IMR-90 (cell line): ENCODE measurements at regions not wholly inside any gene's neighbourhood (a gene's known extent, or its start where the extent isn't known, plus 50 kb on each side); places are given as distances from the start of the nearest gene placed in this dataset.

Experiments
- ATAC-seq: fragments of 200-7000 bp; cut with Tn5 transposase; 2 replicates; pipeline ENCODE4 v1.9.1; 2020; ENCODE audit warnings: low read depth, mild to moderate bottlenecking, moderate library complexity
- BruUV-seq: library from RNA; stranded (reverse); fragments of 400-500 nt; replicated peaks from 2 replicates; lab custom pipeline; 2021; lab: Mats Ljungman, UMichigan
- CTCF ChIA-PET: fragments of 300-600 bp; formaldehyde crosslinking; extraction: SDS; loops from one replicate; lab custom pipeline; 2021; ENCODE audit warnings: antibody characterized with exemption; lab: Yijun Ruan, JAX
- POLR2A ChIA-PET: fragments of 300-600 bp; sonication (Branson Sonifier 250); formaldehyde crosslinking; loops from one replicate; lab custom pipeline; 2022; ENCODE audit warnings: antibody characterized with exemption; ENCODE audit not compliant: unreplicated experiment; lab: Charles Lee
- DNase-seq: peaks from one replicate; pipeline ENCODE4 v3.0.0; 2013
- H2AFZ ChIP-seq: replicated peaks from 2 replicates; pipeline ENCODE3; 2013; ENCODE audit warnings: low read length, mild to moderate bottlenecking; ENCODE audit not compliant: poor library complexity
- H2AK5ac ChIP-seq: 2 replicates; pipeline ENCODE4 v1.6.1; 2013; ENCODE audit warnings: low read depth, low read length, inconsistent platforms
- H2AK9ac ChIP-seq: replicated peaks from 2 replicates; pipeline ENCODE3; 2013; ENCODE audit warnings: mild to moderate bottlenecking, low read depth, low read length, moderate library complexity; ENCODE audit not compliant: poor library complexity
- H2BK120ac ChIP-seq: 2 replicates; pipeline ENCODE4 v1.6.1; 2013; ENCODE audit warnings: low read depth, low read length, inconsistent platforms
- H2BK15ac ChIP-seq: 3 replicates; pipeline ENCODE4 v1.6.1; 2013; ENCODE audit warnings: low read depth, low read length, inconsistent platforms
- H2BK20ac ChIP-seq: 2 replicates; pipeline ENCODE4 v1.6.1; 2013; ENCODE audit warnings: low read depth, mild to moderate bottlenecking, inconsistent platforms, low read length, moderate library complexity
- H2BK5ac ChIP-seq: 2 replicates; pipeline ENCODE4 v1.6.1; 2013; ENCODE audit warnings: mild to moderate bottlenecking, low read depth, low read length, inconsistent platforms; ENCODE audit not compliant: poor library complexity, severe bottlenecking
- H3K14ac ChIP-seq: replicated peaks from 2 replicates; pipeline ENCODE4 v1.6.1; 2013; ENCODE audit warnings: low read depth, low read length, inconsistent platforms
- H3K18ac ChIP-seq: 2 replicates; pipeline ENCODE4 v1.6.1; 2013; ENCODE audit warnings: low read depth, low read length, control low read depth
- H3K23ac ChIP-seq: 2 replicates; pipeline ENCODE4 v1.6.1; 2013; ENCODE audit warnings: low read depth, low read length, inconsistent platforms
- H3K27ac ChIP-seq: 2 replicates; pipeline ENCODE4 v1.5.1; 2013; ENCODE audit warnings: mild to moderate bottlenecking, control low read depth, low read length; ENCODE audit not compliant: insufficient read depth
- H3K27me3 ChIP-seq: 2 replicates; pipeline ENCODE4 v1.6.1; 2013; ENCODE audit warnings: low read length; ENCODE audit not compliant: control insufficient read depth, insufficient read depth
- H3K36me3 ChIP-seq: 2 replicates; pipeline ENCODE4 v1.6.1; 2013; ENCODE audit warnings: low read length, mixed read lengths; ENCODE audit not compliant: control insufficient read depth, insufficient read depth
- H3K4ac ChIP-seq: 2 replicates; pipeline ENCODE4 v1.6.1; 2013; ENCODE audit warnings: low read depth, low read length, inconsistent platforms
- H3K4me1 ChIP-seq: 2 replicates; pipeline ENCODE4 v1.6.1; 2013; ENCODE audit warnings: low read length, mixed read lengths; ENCODE audit not compliant: control insufficient read depth, insufficient read depth
- H3K4me2 ChIP-seq: 2 replicates; pipeline ENCODE4 v1.6.1; 2013; ENCODE audit warnings: low read depth, mild to moderate bottlenecking, control low read depth, low read length, moderate library complexity
- H3K4me3 ChIP-seq: 2 replicates; pipeline ENCODE4 v1.5.1; 2013; ENCODE audit warnings: low read depth, mild to moderate bottlenecking, control low read depth, low read length, moderate library complexity; ENCODE audit not compliant: insufficient read depth
- H3K56ac ChIP-seq: 2 replicates; pipeline ENCODE4 v1.6.1; 2013; ENCODE audit warnings: low read length, inconsistent platforms; ENCODE audit not compliant: insufficient read depth; ENCODE audit errors: extremely low read depth
- H3K79me1 ChIP-seq, 2 experiments: 2 replicates each; pipeline ENCODE4 v1.6.1; 2013; ENCODE audit warnings: low read length in 2 of 2, inconsistent platforms in 1 of 2, low read depth in 1 of 2
- H3K9ac ChIP-seq: 2 replicates; pipeline ENCODE4 v1.6.1; 2013; ENCODE audit warnings: low read depth, low read length, control low read depth
- H3K9me1 ChIP-seq: 2 replicates; pipeline ENCODE4 v1.6.1; 2013; ENCODE audit warnings: low read length, inconsistent platforms; ENCODE audit not compliant: insufficient read depth
- H3K9me3 ChIP-seq: 2 replicates; pipeline ENCODE4 v1.6.1; 2013; ENCODE audit warnings: low read length; ENCODE audit not compliant: control insufficient read depth, insufficient read depth
- H4K20me1 ChIP-seq: 2 replicates; pipeline ENCODE4 v1.6.1; 2013; ENCODE audit warnings: low read length, inconsistent platforms; ENCODE audit not compliant: insufficient read depth
- H4K5ac ChIP-seq: 2 replicates; pipeline ENCODE4 v1.6.1; 2013; ENCODE audit warnings: mild to moderate bottlenecking, low read depth, low read length, control low read depth
- H4K8ac ChIP-seq, 2 experiments: 2 replicates each; pipeline ENCODE4 v1.6.1; 2013; ENCODE audit warnings: low read depth in 2 of 2, low read length in 2 of 2, control low read depth in 1 of 2, inconsistent platforms in 1 of 2
- H4K91ac ChIP-seq: 2 replicates; pipeline ENCODE4 v1.6.1; 2013; ENCODE audit warnings: low read depth, low read length, inconsistent platforms; ENCODE audit not compliant: insufficient read depth
- CEBPB ChIP-seq: IDR thresholded peaks from 2 replicates; pipeline ENCODE4 v1.6.1; 2012; ENCODE audit warnings: low read depth, low read length, improper control_type of control experiment
- CHD1 ChIP-seq: IDR thresholded peaks from 2 replicates; pipeline ENCODE4 v1.6.1; 2012; ENCODE audit warnings: low read depth, low read length, improper control_type of control experiment
- FOS ChIP-seq: fragments of 150-350 bp; IDR thresholded peaks from 2 replicates; pipeline ENCODE4 v1.6.1; 2016; ENCODE audit warnings: low read depth, low read length
- WGBS, 2 experiments: methylation state at CpG; one replicate each; pipeline versions ENCODE4 v1.1.5 to v1.1.7; 2013; ENCODE audit warnings: missing lambda C conversion rate in 2 of 2; ENCODE audit not compliant: insufficient read length in 1 of 2; ENCODE audit errors: extremely low coverage in 2 of 2; 5-methylcytosine and 5-hydroxymethylcytosine counted together
- dilution Hi-C: fragments of 300-500 bp; cut with HindIII; formaldehyde crosslinking; loops from one replicate; pipeline ENCODE4 v1.14.3; 2018; ENCODE audit warnings: low sequenced_read_pairs; ENCODE audit not compliant: unreplicated experiment
- in situ Hi-C: fragments of 300-500 bp; cut with MboI; formaldehyde crosslinking; loops from 3 replicates; pipeline ENCODE4 v1.14.3; 2019; ENCODE audit warnings: low sequenced_read_pairs, inconsistent platforms, mixed read lengths
- intact Hi-C: fragments of 100-400 bp; cut with micrococcal nuclease; formaldehyde crosslinking; loops from 2 replicates; pipeline ENCODE4 v1.10.0; 2022
- TF ChIP-seq, protein P1 (sequence below): conservative IDR thresholded peaks from 2 replicates; pipeline ENCODE4 v1.5.1; 2012; ENCODE audit warnings: mild to moderate bottlenecking, low read depth, low read length, improper control_type of control experiment
- TF ChIP-seq, protein P2 (sequence below): fragments of 150-350 bp; IDR thresholded peaks from 2 replicates; pipeline ENCODE4 v1.6.1; 2016; ENCODE audit warnings: low read depth, mild to moderate bottlenecking, low read length, moderate library complexity, borderline replicate concordance
- TF ChIP-seq, protein P3 (sequence below): fragments of 150-350 bp; IDR thresholded peaks from 2 replicates; pipeline ENCODE4 v1.6.1; 2017; ENCODE audit warnings: mild to moderate bottlenecking, antibody characterized with exemption, low read length, low read depth

DNA sequence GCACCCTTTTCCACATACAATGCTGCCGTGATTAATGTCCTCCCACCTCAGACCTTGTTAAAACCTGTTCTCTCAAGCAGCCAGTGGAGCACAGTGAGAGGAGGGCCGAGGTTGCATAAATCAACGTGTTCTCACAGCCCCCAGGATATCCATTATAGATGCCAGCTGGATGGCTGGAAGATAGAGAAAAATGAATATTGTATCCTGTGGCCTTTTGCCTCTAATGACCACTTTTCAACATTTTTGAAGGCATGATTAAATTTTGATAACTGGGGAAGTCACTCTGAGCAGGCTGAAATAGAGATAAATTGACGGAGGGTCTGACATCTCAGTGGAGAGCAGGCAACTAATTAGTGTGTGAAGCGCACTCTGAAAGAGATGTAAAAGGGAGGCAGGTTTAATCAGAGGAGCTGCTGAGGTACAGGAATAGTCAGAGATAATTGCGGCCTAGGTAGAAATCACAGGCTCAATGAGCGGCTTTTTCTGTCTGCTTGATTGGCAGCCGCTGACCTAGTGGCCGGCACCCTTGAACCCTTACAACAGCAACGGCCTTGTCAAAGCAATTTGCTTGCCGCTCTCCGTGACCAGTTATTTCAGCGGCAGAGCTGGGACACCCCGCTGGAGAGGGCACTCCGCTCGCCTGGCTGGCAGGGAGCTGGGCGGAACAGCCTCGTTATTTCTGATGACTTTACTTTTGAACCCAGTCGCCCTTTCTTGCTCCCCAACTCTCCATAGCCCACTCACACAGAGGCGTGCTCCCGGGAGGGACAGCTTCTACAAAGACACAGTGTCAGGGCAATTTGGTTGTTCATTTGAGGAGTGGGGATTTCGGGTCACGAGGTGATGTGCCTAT, 560.7 kb downstream of the PSAT1 start:
- Histone ChIP-seq H2BK5ac (peak overlapping the region; percentile 5), H3K9ac (no peak overlapping the region), H2BK120ac (0 out of 2 replicates have a peak overlapping the region, but pooled peaks have one; percentile 55), H3K4me1 (peaks cover 5% of the 10 kb centered on the region; the same call in 1 of the 2 replicates), H2BK15ac (no peak overlapping the region; the same call in 2 of the 3 replicates), H3K4me2 (no peak overlapping the region), H2BK20ac (peak overlapping the region; percentile 47; the same call in 1 of the 2 replicates), H3K14ac (no peak overlapping the region; the same call in 1 of the 2 replicates), H4K8ac (no peak overlapping the region; a peak in 1 of 4 replicates), H4K5ac (no peak overlapping the region), H3K9me1 (0 out of 2 replicates have a peak, but pooled peaks cover 3% of the 10 kb centered on the region), H2AK9ac (no peak overlapping the region), H3K56ac (no peak overlapping the region), H3K36me3 (no peaks in the 10 kb centered on the region), H3K23ac (no peak overlapping the region), H3K9me3 (no peaks in the 10 kb centered on the region), H2AFZ (peak overlapping the region; percentile 4), H3K18ac (no peak overlapping the region), H4K91ac (peak overlapping the region; percentile 34; the same call in 1 of the 2 replicates), H3K27me3 (no peaks in the 10 kb centered on the region), H4K20me1 (no peaks in the 10 kb centered on the region), H3K79me1 (no peaks in the 10 kb centered on the region), H3K27ac (no peak overlapping the region), H3K4ac (0 out of 2 replicates have a peak overlapping the region, but pooled peaks have one; percentile 22), H3K4me3 (no peak overlapping the region), H2AK5ac (peak overlapping the region; percentile 40; the same call in 1 of the 2 replicates)
- intact Hi-C loops (no loop called here), in situ Hi-C loops (no loop called here), dilution Hi-C loops (no loop called here)
- ATAC-seq (no peak), DNase-seq (no peak)
- ChIA-PET POLR2A (no interaction called here), CTCF (interaction anchor here (0.5 kb wide), 1 partner anchor 186 kb away, joined by 6 read pairs; no protein-coding TSS in a partner anchor)
- 88% methylated on average over 6 of the region's 23 CpGs; no CpG with 5 or more reads in 1 of the 2 experiments for WGBS, 2 experiments
- BruUV-seq = no TSS peak
- TF ChIP-seq, protein P1, sequence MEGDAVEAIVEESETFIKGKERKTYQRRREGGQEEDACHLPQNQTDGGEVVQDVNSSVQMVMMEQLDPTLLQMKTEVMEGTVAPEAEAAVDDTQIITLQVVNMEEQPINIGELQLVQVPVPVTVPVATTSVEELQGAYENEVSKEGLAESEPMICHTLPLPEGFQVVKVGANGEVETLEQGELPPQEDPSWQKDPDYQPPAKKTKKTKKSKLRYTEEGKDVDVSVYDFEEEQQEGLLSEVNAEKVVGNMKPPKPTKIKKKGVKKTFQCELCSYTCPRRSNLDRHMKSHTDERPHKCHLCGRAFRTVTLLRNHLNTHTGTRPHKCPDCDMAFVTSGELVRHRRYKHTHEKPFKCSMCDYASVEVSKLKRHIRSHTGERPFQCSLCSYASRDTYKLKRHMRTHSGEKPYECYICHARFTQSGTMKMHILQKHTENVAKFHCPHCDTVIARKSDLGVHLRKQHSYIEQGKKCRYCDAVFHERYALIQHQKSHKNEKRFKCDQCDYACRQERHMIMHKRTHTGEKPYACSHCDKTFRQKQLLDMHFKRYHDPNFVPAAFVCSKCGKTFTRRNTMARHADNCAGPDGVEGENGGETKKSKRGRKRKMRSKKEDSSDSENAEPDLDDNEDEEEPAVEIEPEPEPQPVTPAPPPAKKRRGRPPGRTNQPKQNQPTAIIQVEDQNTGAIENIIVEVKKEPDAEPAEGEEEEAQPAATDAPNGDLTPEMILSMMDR = no peak
- TF ChIP-seq, protein P2, sequence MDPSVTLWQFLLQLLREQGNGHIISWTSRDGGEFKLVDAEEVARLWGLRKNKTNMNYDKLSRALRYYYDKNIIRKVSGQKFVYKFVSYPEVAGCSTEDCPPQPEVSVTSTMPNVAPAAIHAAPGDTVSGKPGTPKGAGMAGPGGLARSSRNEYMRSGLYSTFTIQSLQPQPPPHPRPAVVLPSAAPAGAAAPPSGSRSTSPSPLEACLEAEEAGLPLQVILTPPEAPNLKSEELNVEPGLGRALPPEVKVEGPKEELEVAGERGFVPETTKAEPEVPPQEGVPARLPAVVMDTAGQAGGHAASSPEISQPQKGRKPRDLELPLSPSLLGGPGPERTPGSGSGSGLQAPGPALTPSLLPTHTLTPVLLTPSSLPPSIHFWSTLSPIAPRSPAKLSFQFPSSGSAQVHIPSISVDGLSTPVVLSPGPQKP = no peak
- TF ChIP-seq CEBPB (no peak), CHD1 (no peak), FOS (no peak)
- TF ChIP-seq, protein P3, sequence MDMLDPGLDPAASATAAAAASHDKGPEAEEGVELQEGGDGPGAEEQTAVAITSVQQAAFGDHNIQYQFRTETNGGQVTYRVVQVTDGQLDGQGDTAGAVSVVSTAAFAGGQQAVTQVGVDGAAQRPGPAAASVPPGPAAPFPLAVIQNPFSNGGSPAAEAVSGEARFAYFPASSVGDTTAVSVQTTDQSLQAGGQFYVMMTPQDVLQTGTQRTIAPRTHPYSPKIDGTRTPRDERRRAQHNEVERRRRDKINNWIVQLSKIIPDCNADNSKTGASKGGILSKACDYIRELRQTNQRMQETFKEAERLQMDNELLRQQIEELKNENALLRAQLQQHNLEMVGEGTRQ = no peak
